WTC11 (cell line): ENCODE measurements at regions not wholly inside any gene's neighbourhood (a gene's known extent, or its start where the extent isn't known, plus 50 kb on each side); places are given as distances from the start of the nearest gene placed in this dataset.

Source experiments
- ATAC-seq: fragments of 200-7000 bp; cut with Tn5 transposase; 2 replicates; pipeline ENCODE4 v1.10.0; 2021; ENCODE audit warnings: mild to moderate bottlenecking, moderate library complexity
- CTCF ChIA-PET: fragments of 300-600 bp; sonication (Branson Sonifier 250); formaldehyde crosslinking; loops from one replicate; lab custom pipeline; 2021; ENCODE audit warnings: antibody characterized with exemption; lab: Charles Lee
- POLR2A ChIA-PET: fragments of 350-600 bp; sonication (Branson Sonifier 250); formaldehyde crosslinking; loops from one replicate; lab custom pipeline; 2021; ENCODE audit warnings: antibody characterized with exemption; lab: Charles Lee
- DNase-seq: peaks from one replicate; pipeline ENCODE4 v3.0.0; 2021; ENCODE audit warnings: low spot score
- H3K27ac Mint-ChIP-seq: 2 replicates; pipeline ENCODE4 v1.8.0; 2021; ENCODE audit warnings: mixed read lengths
- H3K27me3 Mint-ChIP-seq: 2 replicates; pipeline ENCODE4 v1.8.0; 2021; ENCODE audit warnings: low read depth, mild to moderate bottlenecking, moderate library complexity, mixed read lengths
- H3K36me3 Mint-ChIP-seq: 2 replicates; pipeline ENCODE4 v1.8.0; 2021; ENCODE audit warnings: mixed read lengths
- H3K4me1 Mint-ChIP-seq: 2 replicates; pipeline ENCODE4 v1.8.0; 2022; ENCODE audit warnings: mixed read lengths
- H3K4me3 Mint-ChIP-seq: 2 replicates; pipeline ENCODE4 v1.8.0; 2021; ENCODE audit warnings: mild to moderate bottlenecking, moderate library complexity, mixed read lengths
- H3K9me3 Mint-ChIP-seq: 2 replicates; pipeline ENCODE4 v1.8.0; 2021; ENCODE audit warnings: mixed read lengths
- AFF4 ChIP-seq: sonication (generic); formaldehyde crosslinking; IDR thresholded peaks from 2 replicates; pipeline ENCODE4 v1.8.1; 2023; ENCODE audit warnings: mild to moderate bottlenecking, missing genetic modification reagents, borderline replicate concordance
- AR ChIP-seq: fragments of 250-450 bp; sonication (Bioruptor Pico); IDR thresholded peaks from 2 replicates; pipeline ENCODE4 v1.9.0; 2021; ENCODE audit warnings: mild to moderate bottlenecking
- ATF2 ChIP-seq: sonication (generic); formaldehyde crosslinking; IDR thresholded peaks from 2 replicates; pipeline ENCODE4 v1.8.1; 2022; ENCODE audit warnings: low read depth, missing genetic modification reagents, borderline replicate concordance
- CBFB ChIP-seq: sonication (generic); formaldehyde crosslinking; IDR thresholded peaks from 2 replicates; pipeline ENCODE4 v1.8.1; 2022; ENCODE audit warnings: mild to moderate bottlenecking, low read depth, missing genetic modification reagents
- ELF4 ChIP-seq: sonication (generic); formaldehyde crosslinking; IDR thresholded peaks from 2 replicates; pipeline ENCODE4 v1.8.1; 2022; ENCODE audit warnings: low read depth, mild to moderate bottlenecking, moderate library complexity, missing genetic modification reagents
- ETV6 ChIP-seq: sonication (generic); formaldehyde crosslinking; IDR thresholded peaks from 2 replicates; pipeline ENCODE4 v1.8.1; 2022; ENCODE audit warnings: mild to moderate bottlenecking, missing genetic modification reagents
- GTF2I ChIP-seq: fragments of 250-450 bp; sonication (Bioruptor Pico); conservative IDR thresholded peaks from 2 replicates; pipeline ENCODE4 v1.4.0; 2021; ENCODE audit warnings: mild to moderate bottlenecking
- IRF2 ChIP-seq: sonication (generic); formaldehyde crosslinking; IDR thresholded peaks from 2 replicates; pipeline ENCODE4 v1.8.0; 2022; ENCODE audit warnings: low read depth, missing genetic modification reagents, borderline replicate concordance
- MLX ChIP-seq: sonication (generic); formaldehyde crosslinking; IDR thresholded peaks from 2 replicates; pipeline ENCODE4 v1.8.1; 2023; ENCODE audit warnings: mild to moderate bottlenecking, missing genetic modification reagents, moderate library complexity
- NFYB ChIP-seq: sonication (generic); formaldehyde crosslinking; conservative IDR thresholded peaks from 2 replicates; pipeline ENCODE4 v1.8.0; 2022; ENCODE audit warnings: low read depth, missing genetic modification reagents
- PRRX2 ChIP-seq: fragments of 250-450 bp; sonication (Bioruptor Pico); IDR thresholded peaks from 2 replicates; pipeline ENCODE4 v1.8.0; 2021; ENCODE audit warnings: mild to moderate bottlenecking
- RELA ChIP-seq: sonication (generic); formaldehyde crosslinking; IDR thresholded peaks from 2 replicates; pipeline ENCODE4 v1.8.1; 2022; ENCODE audit warnings: missing genetic modification reagents, mild to moderate bottlenecking, borderline replicate concordance
- SMAD3 ChIP-seq: sonication (generic); formaldehyde crosslinking; IDR thresholded peaks from 2 replicates; pipeline ENCODE4 v1.8.0; 2022; ENCODE audit warnings: missing genetic modification reagents, mild to moderate bottlenecking, borderline replicate concordance
- STAT6 ChIP-seq: sonication (generic); formaldehyde crosslinking; conservative IDR thresholded peaks from 2 replicates; pipeline ENCODE4 v1.8.1; 2023; ENCODE audit warnings: mild to moderate bottlenecking, low read depth, missing genetic modification reagents, moderate library complexity
- TEAD1 ChIP-seq: sonication (generic); formaldehyde crosslinking; IDR thresholded peaks from 2 replicates; pipeline ENCODE4 v1.8.0; 2022; ENCODE audit warnings: mild to moderate bottlenecking, missing genetic modification reagents
- TP53 ChIP-seq: sonication (generic); formaldehyde crosslinking; IDR thresholded peaks from 2 replicates; pipeline ENCODE4 v1.8.1; 2023; ENCODE audit warnings: mild to moderate bottlenecking, missing genetic modification reagents
- USF2 ChIP-seq: sonication (generic); formaldehyde crosslinking; IDR thresholded peaks from 2 replicates; pipeline ENCODE4 v1.8.1; 2023; ENCODE audit warnings: mild to moderate bottlenecking, missing genetic modification reagents, moderate library complexity
- ZSCAN18 ChIP-seq: fragments of 250-450 bp; sonication (Bioruptor Pico); IDR thresholded peaks from 2 replicates; pipeline ENCODE4 v2.1.2; 2022; ENCODE audit warnings: mild to moderate bottlenecking, moderate library complexity

- POLR2A ChIA-PET: no interaction called here
- Mint-ChIP-seq H3K27ac (no peak overlapping the region), H3K27me3 (no peaks in the 10 kb centered on the region), H3K9me3 (no peaks in the 10 kb centered on the region), H3K36me3 (no peaks in the 10 kb centered on the region), H3K4me3 (no peak overlapping the region), H3K4me1 (peaks cover 3% of the 10 kb centered on the region; the same call in 1 of the 2 replicates)
- ATAC-seq (no peak), DNase-seq (no peak)
- CTCF ChIA-PET: no interaction called here
- TF ChIP-seq MLX (CRISPR knock-in tag) (no peak), ZSCAN18 (no peak), AFF4 (CRISPR knock-in tag) (no peak), ETV6 (CRISPR knock-in tag) (no peak), ATF2 (CRISPR knock-in tag) (no peak), TEAD1 (CRISPR knock-in tag) (no peak), SMAD3 (CRISPR knock-in tag) (no peak), AR (CRISPR knock-in tag) (no peak), USF2 (CRISPR knock-in tag) (no peak), NFYB (CRISPR knock-in tag) (no peak), ELF4 (CRISPR knock-in tag) (no peak), CBFB (CRISPR knock-in tag) (no peak), TP53 (no peak), RELA (no peak), IRF2 (no peak), GTF2I (CRISPR knock-in tag) (no peak), PRRX2 (CRISPR knock-in tag) (no peak), STAT6 (CRISPR knock-in tag) (no peak)
These were observed 357.6 kb upstream of the SOX2 start for GRCh38 chr3:181354140-181354539.
